K562 (cell line): ENCODE measurements at regions not wholly inside any gene's neighbourhood (a gene's known extent, or its start where the extent isn't known, plus 50 kb on each side); places are given as distances from the start of the nearest gene placed in this dataset.

Source experiments
- CC2D1A ChIP-seq: fragments of 450-650 bp; IDR thresholded peaks from 2 replicates; pipeline ENCODE4 v1.6.1; 2017; ENCODE audit warnings: mild to moderate bottlenecking
- CEBPG ChIP-seq, 3 experiments: fragments of 200-800 bp in 1 of 3; sonication (Bioruptor generic) in 1 of 3; sonication (generic) in 1 of 3; formaldehyde crosslinking in 1 of 3; IDR thresholded peaks in 2 of 3; conservative IDR thresholded peaks in 1 of 3; 2 replicates each; pipeline versions ENCODE4 v1.6.1 to v1.8.0; 2016 to 2022; ENCODE audit warnings: missing compliant biosample characterization in 2 of 3, missing genetic modification characterization in 2 of 3, mild to moderate bottlenecking in 1 of 3, missing genetic modification reagents in 1 of 3
- EZH2 ChIP-seq: IDR thresholded peaks from 2 replicates; pipeline ENCODE4 v1.6.1; 2012; ENCODE audit warnings: low read depth, mild to moderate bottlenecking, inconsistent platforms, low read length, borderline replicate concordance
- MNT ChIP-seq, 2 experiments: fragments of 450-650 bp; conservative IDR thresholded peaks; 2 replicates each; pipeline ENCODE4 v1.6.1; 2017; ENCODE audit warnings: mild to moderate bottlenecking in 2 of 2, moderate library complexity in 2 of 2
- NFIC ChIP-seq: fragments of 450-650 bp; IDR thresholded peaks from 2 replicates; pipeline ENCODE4 v1.6.1; 2017; ENCODE audit warnings: mild to moderate bottlenecking, inconsistent platforms
- PRDM10 ChIP-seq: fragments of 450-650 bp; IDR thresholded peaks from 2 replicates; pipeline ENCODE4 v1.6.1; 2018; ENCODE audit not compliant: partially characterized antibody
- SMAD4 ChIP-seq: fragments of 250-450 bp; sonication (Bioruptor Pico); conservative IDR thresholded peaks from 2 replicates; pipeline ENCODE4 v1.8.0; 2021; ENCODE audit warnings: inconsistent platforms, mild to moderate bottlenecking, moderate library complexity
- SRF ChIP-seq, 2 experiments: fragments of 250-450, 450-650 bp in 1 of 2; sonication (Bioruptor Pico) in 1 of 2; sonication (generic) in 1 of 2; formaldehyde crosslinking; IDR thresholded peaks; 2 replicates each; pipeline versions ENCODE4 v1.5.0 to v1.5.1; 2020 to 2022; ENCODE audit warnings: mild to moderate bottlenecking in 1 of 2, missing genetic modification reagents in 1 of 2
- ZBED1 ChIP-seq: IDR thresholded peaks from 2 replicates; pipeline ENCODE4 v1.6.1; 2014
- ZNF316 ChIP-seq: fragments of 450-650 bp; IDR thresholded peaks from 2 replicates; pipeline ENCODE4 v1.6.1; 2016
- ZNF445 ChIP-seq: fragments of 250-450 bp; sonication (Bioruptor Pico); IDR thresholded peaks from 2 replicates; pipeline ENCODE4 v1.4.0; 2020; ENCODE audit warnings: low read depth, mild to moderate bottlenecking, moderate library complexity

- TF ChIP-seq SRF (CRISPR knock-in tag; IDR thresholded peaks at IDR 0.05) (no peak), ZBED1 (no peak), CEBPG (CRISPR knock-in tag; IDR thresholded peaks at IDR 0.05) (no peak), CEBPG (tag; conservative IDR thresholded peaks at IDR 0.05 in 1 of 2, IDR thresholded peaks at IDR 0.05 in 1 of 2) (no peak), SMAD4 (CRISPR knock-in tag) (no peak), ZNF445 (no peak), CC2D1A (no peak), PRDM10 (no peak), NFIC (no peak), ZNF316 (no peak), MNT (conservative IDR thresholded peaks at IDR 0.05) (no peak), EZH2 (no peak)
Observed at GRCh38 chr6:14639983-14640599, 522.5 kb downstream of the CD83 start.
